ENCODE measurements at regions not wholly inside any gene's neighbourhood (a gene's known extent, or its start where the extent isn't known, plus 50 kb on each side); places are given as distances from the start of the nearest gene placed in this dataset.
A peak's percentile ranks its signal among the peaks of the same experiment; 100 is the strongest.

DNA sequence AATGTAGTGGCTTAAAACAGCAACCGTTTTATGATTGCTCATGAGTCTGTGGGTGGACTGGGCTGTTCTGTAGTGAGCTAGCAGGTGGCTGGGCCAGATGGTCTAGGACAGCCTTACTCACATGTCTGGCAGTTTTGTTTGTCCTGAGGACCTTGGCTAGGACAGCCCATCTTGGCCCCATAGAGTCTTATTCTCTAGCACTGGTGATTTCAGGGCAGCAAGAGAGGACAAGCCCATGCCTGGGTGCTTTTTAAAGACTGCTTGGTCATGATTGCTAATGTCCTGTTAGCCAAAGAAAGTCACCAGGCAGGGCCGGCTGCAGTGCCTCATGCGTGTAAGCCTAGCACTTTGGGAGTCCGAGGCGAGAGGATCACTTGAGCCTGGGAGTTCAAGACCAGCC is 139.8 kb downstream of the KATNIP start (continued):
- no peak for TF ChIP-seq NFYB (CRISPR knock-in tag; conservative IDR thresholded peaks at IDR 0.05; ENCODE audit: low read depth)
- TF ChIP-seq SMAD3 (CRISPR knock-in tag; IDR thresholded peaks at IDR 0.05; ENCODE audit: borderline replicate concordance) = no peak
- TF ChIP-seq, protein P1, sequence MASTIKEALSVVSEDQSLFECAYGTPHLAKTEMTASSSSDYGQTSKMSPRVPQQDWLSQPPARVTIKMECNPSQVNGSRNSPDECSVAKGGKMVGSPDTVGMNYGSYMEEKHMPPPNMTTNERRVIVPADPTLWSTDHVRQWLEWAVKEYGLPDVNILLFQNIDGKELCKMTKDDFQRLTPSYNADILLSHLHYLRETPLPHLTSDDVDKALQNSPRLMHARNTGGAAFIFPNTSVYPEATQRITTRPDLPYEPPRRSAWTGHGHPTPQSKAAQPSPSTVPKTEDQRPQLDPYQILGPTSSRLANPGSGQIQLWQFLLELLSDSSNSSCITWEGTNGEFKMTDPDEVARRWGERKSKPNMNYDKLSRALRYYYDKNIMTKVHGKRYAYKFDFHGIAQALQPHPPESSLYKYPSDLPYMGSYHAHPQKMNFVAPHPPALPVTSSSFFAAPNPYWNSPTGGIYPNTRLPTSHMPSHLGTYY (CRISPR knock-in tag; IDR thresholded peaks at IDR 0.05) = no peak

DNA sequence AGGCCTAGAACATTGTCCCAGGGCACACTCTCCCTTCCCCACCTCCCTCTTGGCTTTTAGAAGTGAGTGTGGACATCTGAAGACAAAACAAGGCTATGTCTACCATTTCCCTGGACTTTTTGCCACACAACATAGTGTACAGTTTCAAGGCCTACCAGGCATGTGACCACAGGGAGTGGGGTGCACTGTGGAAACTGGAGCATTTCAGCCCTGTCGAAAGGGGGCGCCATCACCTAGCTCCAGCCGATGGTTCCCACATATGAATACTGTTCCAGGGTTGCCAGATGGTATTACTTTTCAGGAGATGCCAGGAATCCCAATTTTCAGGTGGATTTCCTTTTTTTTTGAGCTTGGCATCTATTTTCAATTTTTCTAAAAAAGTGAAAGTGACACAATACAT is 140.7 kb downstream of the KATNIP start:
- DNase-seq (ENCODE audit: low spot score) (peak; percentile 71), ATAC-seq (peak; percentile 77)
- Mint-ChIP-seq H3K27ac (no peak overlapping the region), H3K9me3 (no peaks in the 10 kb centered on the region), H3K4me3 (no peak overlapping the region), H3K4me1 (peaks cover 5% of the 10 kb centered on the region), H3K36me3 (no peaks in the 10 kb centered on the region), H3K27me3 (ENCODE audit: low read depth) (no peaks in the 10 kb centered on the region)
- TF ChIP-seq, protein P2, sequence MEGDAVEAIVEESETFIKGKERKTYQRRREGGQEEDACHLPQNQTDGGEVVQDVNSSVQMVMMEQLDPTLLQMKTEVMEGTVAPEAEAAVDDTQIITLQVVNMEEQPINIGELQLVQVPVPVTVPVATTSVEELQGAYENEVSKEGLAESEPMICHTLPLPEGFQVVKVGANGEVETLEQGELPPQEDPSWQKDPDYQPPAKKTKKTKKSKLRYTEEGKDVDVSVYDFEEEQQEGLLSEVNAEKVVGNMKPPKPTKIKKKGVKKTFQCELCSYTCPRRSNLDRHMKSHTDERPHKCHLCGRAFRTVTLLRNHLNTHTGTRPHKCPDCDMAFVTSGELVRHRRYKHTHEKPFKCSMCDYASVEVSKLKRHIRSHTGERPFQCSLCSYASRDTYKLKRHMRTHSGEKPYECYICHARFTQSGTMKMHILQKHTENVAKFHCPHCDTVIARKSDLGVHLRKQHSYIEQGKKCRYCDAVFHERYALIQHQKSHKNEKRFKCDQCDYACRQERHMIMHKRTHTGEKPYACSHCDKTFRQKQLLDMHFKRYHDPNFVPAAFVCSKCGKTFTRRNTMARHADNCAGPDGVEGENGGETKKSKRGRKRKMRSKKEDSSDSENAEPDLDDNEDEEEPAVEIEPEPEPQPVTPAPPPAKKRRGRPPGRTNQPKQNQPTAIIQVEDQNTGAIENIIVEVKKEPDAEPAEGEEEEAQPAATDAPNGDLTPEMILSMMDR (IDR thresholded peaks at IDR 0.05) = peak; percentile 75; the same call in 1 of the 2 replicates
- TF ChIP-seq, protein P3, sequence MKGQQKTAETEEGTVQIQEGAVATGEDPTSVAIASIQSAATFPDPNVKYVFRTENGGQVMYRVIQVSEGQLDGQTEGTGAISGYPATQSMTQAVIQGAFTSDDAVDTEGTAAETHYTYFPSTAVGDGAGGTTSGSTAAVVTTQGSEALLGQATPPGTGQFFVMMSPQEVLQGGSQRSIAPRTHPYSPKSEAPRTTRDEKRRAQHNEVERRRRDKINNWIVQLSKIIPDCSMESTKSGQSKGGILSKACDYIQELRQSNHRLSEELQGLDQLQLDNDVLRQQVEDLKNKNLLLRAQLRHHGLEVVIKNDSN (CRISPR knock-in tag; IDR thresholded peaks at IDR 0.05) = peak; percentile 39; the same call in 1 of the 2 replicates
- no peak for TF ChIP-seq NR3C1 (CRISPR knock-in tag; conservative IDR thresholded peaks at IDR 0.05; ENCODE audit: low read depth)
- TF ChIP-seq, protein P4, sequence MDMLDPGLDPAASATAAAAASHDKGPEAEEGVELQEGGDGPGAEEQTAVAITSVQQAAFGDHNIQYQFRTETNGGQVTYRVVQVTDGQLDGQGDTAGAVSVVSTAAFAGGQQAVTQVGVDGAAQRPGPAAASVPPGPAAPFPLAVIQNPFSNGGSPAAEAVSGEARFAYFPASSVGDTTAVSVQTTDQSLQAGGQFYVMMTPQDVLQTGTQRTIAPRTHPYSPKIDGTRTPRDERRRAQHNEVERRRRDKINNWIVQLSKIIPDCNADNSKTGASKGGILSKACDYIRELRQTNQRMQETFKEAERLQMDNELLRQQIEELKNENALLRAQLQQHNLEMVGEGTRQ (CRISPR knock-in tag; IDR thresholded peaks at IDR 0.05) = peak; percentile 60
- ChIA-PET CTCF (interaction anchor here (0.6 to 3.7 kb wide), 24 partner anchors 9 to 401 kb away, joined by 3 to 29 read pairs (median 4); partner anchors contain the start of gene GSG1L), POLR2A (no interaction called here)

DNA sequence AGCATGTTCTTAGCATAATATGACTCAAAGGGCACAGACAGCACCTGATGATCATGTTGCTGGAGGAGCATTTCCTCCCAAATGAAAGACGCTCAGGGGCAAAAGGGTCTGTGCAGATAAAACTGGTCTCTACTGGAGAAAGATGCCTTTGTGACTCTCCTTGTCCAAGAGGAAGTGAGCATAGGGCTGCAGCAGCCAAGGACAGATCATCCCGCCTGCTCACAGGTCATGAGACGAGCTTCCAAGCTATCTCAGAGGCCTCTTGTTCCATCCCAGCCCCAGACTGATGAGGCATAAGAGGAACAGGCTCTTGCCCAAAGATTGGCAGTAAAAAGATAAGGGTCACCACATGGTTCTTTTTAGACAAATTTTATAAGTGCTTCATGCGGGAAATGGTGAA is 141.8 kb downstream of the KATNIP start:
- H3K4me3 Mint-ChIP-seq = no peak overlapping the region
- CTCF ChIA-PET = interaction anchor here (0.5 to 3.7 kb wide), 9 partner anchors 8 to 176 kb away, joined by 3 to 29 read pairs (median 4); no protein-coding TSS in a partner anchor
- ATAC-seq = no peak
- H3K9me3 Mint-ChIP-seq = peaks cover 4% of the 10 kb centered on the region; the same call in 1 of the 2 replicates
- no peak overlapping the region for H3K27ac Mint-ChIP-seq
- peaks cover 5% of the 10 kb centered on the region for H3K4me1 Mint-ChIP-seq
- H3K36me3 Mint-ChIP-seq = no peaks in the 10 kb centered on the region
- no peak for DNase-seq (ENCODE audit: low spot score)
- TF ChIP-seq ETV6 (CRISPR knock-in tag; IDR thresholded peaks at IDR 0.05) (no peak), FOXJ3 (CRISPR knock-in tag; IDR thresholded peaks at IDR 0.05; ENCODE audit: borderline replicate concordance) (no peak)
- H3K27me3 Mint-ChIP-seq (ENCODE audit: low read depth) = no peaks in the 10 kb centered on the region
- POLR2A ChIA-PET = no interaction called here

DNA sequence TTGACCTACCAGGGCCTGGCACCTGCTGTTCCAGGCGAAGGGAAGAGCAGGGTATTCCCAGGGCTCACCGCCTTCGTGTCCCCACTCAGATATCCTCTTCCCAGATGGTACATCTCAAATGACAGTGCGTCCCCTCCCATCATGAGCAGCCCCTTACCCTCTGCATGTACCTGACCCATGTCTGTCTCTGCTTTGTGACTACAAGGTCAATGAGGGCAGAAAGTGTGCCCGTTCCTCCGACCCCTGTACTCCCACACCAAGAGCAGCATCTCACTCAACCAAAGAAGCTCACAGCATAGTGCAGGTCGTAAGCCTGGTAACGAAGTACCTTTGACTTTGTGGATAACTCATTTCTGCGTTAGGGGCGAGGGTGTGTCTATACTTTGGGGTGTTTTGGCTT is 142.6 kb downstream of the KATNIP start:
- H3K27me3 Mint-ChIP-seq (ENCODE audit: low read depth) = no peaks in the 10 kb centered on the region
- H3K36me3 Mint-ChIP-seq = no peaks in the 10 kb centered on the region
- TF ChIP-seq, protein P5, sequence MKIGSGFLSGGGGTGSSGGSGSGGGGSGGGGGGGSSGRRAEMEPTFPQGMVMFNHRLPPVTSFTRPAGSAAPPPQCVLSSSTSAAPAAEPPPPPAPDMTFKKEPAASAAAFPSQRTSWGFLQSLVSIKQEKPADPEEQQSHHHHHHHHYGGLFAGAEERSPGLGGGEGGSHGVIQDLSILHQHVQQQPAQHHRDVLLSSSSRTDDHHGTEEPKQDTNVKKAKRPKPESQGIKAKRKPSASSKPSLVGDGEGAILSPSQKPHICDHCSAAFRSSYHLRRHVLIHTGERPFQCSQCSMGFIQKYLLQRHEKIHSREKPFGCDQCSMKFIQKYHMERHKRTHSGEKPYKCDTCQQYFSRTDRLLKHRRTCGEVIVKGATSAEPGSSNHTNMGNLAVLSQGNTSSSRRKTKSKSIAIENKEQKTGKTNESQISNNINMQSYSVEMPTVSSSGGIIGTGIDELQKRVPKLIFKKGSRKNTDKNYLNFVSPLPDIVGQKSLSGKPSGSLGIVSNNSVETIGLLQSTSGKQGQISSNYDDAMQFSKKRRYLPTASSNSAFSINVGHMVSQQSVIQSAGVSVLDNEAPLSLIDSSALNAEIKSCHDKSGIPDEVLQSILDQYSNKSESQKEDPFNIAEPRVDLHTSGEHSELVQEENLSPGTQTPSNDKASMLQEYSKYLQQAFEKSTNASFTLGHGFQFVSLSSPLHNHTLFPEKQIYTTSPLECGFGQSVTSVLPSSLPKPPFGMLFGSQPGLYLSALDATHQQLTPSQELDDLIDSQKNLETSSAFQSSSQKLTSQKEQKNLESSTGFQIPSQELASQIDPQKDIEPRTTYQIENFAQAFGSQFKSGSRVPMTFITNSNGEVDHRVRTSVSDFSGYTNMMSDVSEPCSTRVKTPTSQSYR (CRISPR knock-in tag; IDR thresholded peaks at IDR 0.05) = no peak
- no peak overlapping the region for H3K27ac Mint-ChIP-seq
- H3K9me3 Mint-ChIP-seq = peaks cover 7% of the 10 kb centered on the region; the same call in 1 of the 2 replicates
- POLR2A ChIA-PET = no interaction called here
- CTCF ChIA-PET = interaction anchor here (0.7 to 3.7 kb wide), 6 partner anchors 10 to 176 kb away, joined by 3 to 29 read pairs (median 4); no protein-coding TSS in a partner anchor
- DNase-seq (ENCODE audit: low spot score) = no peak
- H3K4me1 Mint-ChIP-seq = peaks cover 5% of the 10 kb centered on the region
- no peak overlapping the region for H3K4me3 Mint-ChIP-seq
- no peak for ATAC-seq

Data from WTC11 (cell line).